Vagina (tissue), 2 donors: ENCODE measurements at regions not wholly inside any gene's neighbourhood (a gene's known extent, or its start where the extent isn't known, plus 50 kb on each side); places are given as distances from the start of the nearest gene placed in this dataset.

ENCODE experiments used
- DNase-seq, 2 donors: peaks; one replicate each; pipeline ENCODE4 v3.0.0-alpha.2; 2017; ENCODE audit errors: extremely low spot score in 2 of 2
- H3K27ac ChIP-seq: fragments of 200-600 bp; sonication (generic); one replicate; pipeline ENCODE4 v1.5.1; 2019
- H3K27me3 ChIP-seq: fragments of 200-600 bp; sonication (generic); one replicate; pipeline ENCODE4 v1.5.1; 2019
- H3K36me3 ChIP-seq, 2 donors: fragments of 200-600 bp; sonication (generic); one replicate each; pipeline ENCODE4 v1.5.1; 2017 to 2019
- H3K4me1 ChIP-seq: fragments of 200-600 bp; sonication (generic); one replicate; pipeline ENCODE4 v1.5.1; 2019
- H3K4me3 ChIP-seq, 2 donors: fragments of 200-600 bp; sonication (generic); 1 replicate in 1 of 2; 2 replicates in 1 of 2; pipeline ENCODE4 v1.5.1; 2016 to 2019
- H3K9me3 ChIP-seq: fragments of 200-600 bp; sonication (generic); one replicate; pipeline ENCODE4 v1.5.1; 2019
- POLR2A ChIP-seq, 2 donors: fragments of 450-650 bp; IDR thresholded peaks; one replicate each; pipeline ENCODE4 v1.6.1; 2017; ENCODE audit warnings: antibody characterized with exemption in 2 of 2, mild to moderate bottlenecking in 2 of 2, moderate library complexity in 2 of 2
- POLR2AphosphoS5 ChIP-seq, 2 donors: sonication (generic); formaldehyde crosslinking; IDR thresholded peaks; one replicate each; pipeline ENCODE4 v1.9.0; 2017; ENCODE audit warnings: antibody characterized with exemption in 2 of 2, mild to moderate bottlenecking in 2 of 2, low read depth in 1 of 2; ENCODE audit not compliant: insufficient read depth in 1 of 2
- intact Hi-C: fragments of 100-400 bp; cut with DNase I; formaldehyde crosslinking; loops from one replicate; pipeline ENCODE4 v1.15.1; 2023
- TF ChIP-seq, protein P1 (sequence below), 3 experiments: fragments of 450-650 bp in 2 of 3; fragments of 200-600 bp in 1 of 3; sonication (generic) in 1 of 3; IDR thresholded peaks; one replicate each; pipeline ENCODE4 v1.5.1; 2017 to 2019; ENCODE audit warnings: antibody characterized with exemption in 3 of 3, mild to moderate bottlenecking in 2 of 3, moderate library complexity in 2 of 3

DNA sequence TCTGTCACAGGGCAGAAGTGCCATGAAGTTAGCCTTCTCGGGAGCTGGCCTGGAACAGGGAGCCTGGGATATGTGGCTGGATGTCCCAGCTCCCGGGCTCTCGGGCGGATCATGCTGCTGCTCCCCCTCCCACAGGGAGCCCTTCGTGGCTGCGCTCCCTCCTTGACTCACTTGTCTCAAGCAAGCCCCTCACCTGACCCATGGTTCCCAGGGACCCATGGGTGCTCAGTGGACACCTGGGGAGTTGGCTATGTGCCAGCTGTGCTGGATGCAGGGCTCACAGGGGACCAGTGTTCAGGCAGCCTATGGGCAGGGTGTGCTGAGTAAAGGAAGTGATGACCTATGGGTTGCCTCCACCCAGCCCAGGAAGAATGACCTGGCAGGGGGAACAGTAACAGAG is 213.1 kb upstream of the SGCG start:
- TF ChIP-seq POLR2A (IDR thresholded peaks at IDR 0.05) (no peak), POLR2AphosphoS5 (IDR thresholded peaks at IDR 0.05; ENCODE audit: insufficient read depth in 1 of 2, low read depth in 1 of 2) (no peak)
- TF ChIP-seq, protein P1, sequence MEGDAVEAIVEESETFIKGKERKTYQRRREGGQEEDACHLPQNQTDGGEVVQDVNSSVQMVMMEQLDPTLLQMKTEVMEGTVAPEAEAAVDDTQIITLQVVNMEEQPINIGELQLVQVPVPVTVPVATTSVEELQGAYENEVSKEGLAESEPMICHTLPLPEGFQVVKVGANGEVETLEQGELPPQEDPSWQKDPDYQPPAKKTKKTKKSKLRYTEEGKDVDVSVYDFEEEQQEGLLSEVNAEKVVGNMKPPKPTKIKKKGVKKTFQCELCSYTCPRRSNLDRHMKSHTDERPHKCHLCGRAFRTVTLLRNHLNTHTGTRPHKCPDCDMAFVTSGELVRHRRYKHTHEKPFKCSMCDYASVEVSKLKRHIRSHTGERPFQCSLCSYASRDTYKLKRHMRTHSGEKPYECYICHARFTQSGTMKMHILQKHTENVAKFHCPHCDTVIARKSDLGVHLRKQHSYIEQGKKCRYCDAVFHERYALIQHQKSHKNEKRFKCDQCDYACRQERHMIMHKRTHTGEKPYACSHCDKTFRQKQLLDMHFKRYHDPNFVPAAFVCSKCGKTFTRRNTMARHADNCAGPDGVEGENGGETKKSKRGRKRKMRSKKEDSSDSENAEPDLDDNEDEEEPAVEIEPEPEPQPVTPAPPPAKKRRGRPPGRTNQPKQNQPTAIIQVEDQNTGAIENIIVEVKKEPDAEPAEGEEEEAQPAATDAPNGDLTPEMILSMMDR (IDR thresholded peaks at IDR 0.05): no peak
- Histone ChIP-seq H3K4me3 (no peak overlapping the region), H3K27me3 (no peaks in the 10 kb centered on the region), H3K27ac (no peak overlapping the region), H3K9me3 (no peaks in the 10 kb centered on the region), H3K4me1 (no peaks in the 10 kb centered on the region), H3K36me3 (no peaks in the 10 kb centered on the region)
- peak in 1 of 2 donors; percentile 83 for DNase-seq
- intact Hi-C loops: no loop called here

GRCh38 chr13:22979952-22980351 is 200.8 kb upstream of the SGCG start:
- Histone ChIP-seq H3K36me3 (no peaks in the 10 kb centered on the region), H3K27ac (no peak overlapping the region), H3K4me3 (no peak overlapping the region), H3K27me3 (no peaks in the 10 kb centered on the region), H3K9me3 (no peaks in the 10 kb centered on the region), H3K4me1 (no peaks in the 10 kb centered on the region)
- DNase-seq: no peak
- intact Hi-C loops: no loop called here
- TF ChIP-seq POLR2AphosphoS5 (IDR thresholded peaks at IDR 0.05; ENCODE audit: insufficient read depth in 1 of 2, low read depth in 1 of 2) (no peak), POLR2A (IDR thresholded peaks at IDR 0.05) (no peak)
- TF ChIP-seq, protein P1 (IDR thresholded peaks at IDR 0.05): no peak

GRCh38 chr13:22980936-22981335 is 199.8 kb upstream of the SGCG start:
- no peaks in the 10 kb centered on the region for H3K36me3 ChIP-seq
- H3K27me3 ChIP-seq: no peaks in the 10 kb centered on the region
- H3K4me3 ChIP-seq: no peak overlapping the region
- TF ChIP-seq POLR2A (IDR thresholded peaks at IDR 0.05) (no peak), POLR2AphosphoS5 (IDR thresholded peaks at IDR 0.05; ENCODE audit: insufficient read depth in 1 of 2, low read depth in 1 of 2) (no peak)
- TF ChIP-seq, protein P1 (IDR thresholded peaks at IDR 0.05): no peak
- H3K9me3 ChIP-seq: no peaks in the 10 kb centered on the region
- no peak for DNase-seq
- H3K27ac ChIP-seq: no peak overlapping the region
- intact Hi-C loops: no loop called here
- H3K4me1 ChIP-seq: no peaks in the 10 kb centered on the region

GRCh38 chr13:22993148-22993547 is 187.6 kb upstream of the SGCG start:
- Histone ChIP-seq H3K27me3 (no peaks in the 10 kb centered on the region), H3K9me3 (no peaks in the 10 kb centered on the region), H3K4me3 (no peak overlapping the region), H3K27ac (no peak overlapping the region), H3K36me3 (no peaks in the 10 kb centered on the region), H3K4me1 (no peaks in the 10 kb centered on the region)
- intact Hi-C loops: no loop called here
- TF ChIP-seq POLR2A (IDR thresholded peaks at IDR 0.05): no peak
- TF ChIP-seq, protein P1 (IDR thresholded peaks at IDR 0.05): no peak
- no peak for TF ChIP-seq POLR2AphosphoS5 (IDR thresholded peaks at IDR 0.05; ENCODE audit: insufficient read depth in 1 of 2, low read depth in 1 of 2)
- no peak for DNase-seq

GRCh38 chr13:23003446-23003845 is 177.3 kb upstream of the SGCG start:
- intact Hi-C loops: no loop called here
- no peaks in the 10 kb centered on the region for H3K27me3 ChIP-seq
- H3K27ac ChIP-seq: no peak overlapping the region
- no peak overlapping the region for H3K4me3 ChIP-seq
- H3K4me1 ChIP-seq: no peaks in the 10 kb centered on the region
- H3K36me3 ChIP-seq: no peaks in the 10 kb centered on the region
- TF ChIP-seq, protein P1 (IDR thresholded peaks at IDR 0.05): no peak
- no peak for TF ChIP-seq POLR2AphosphoS5 (IDR thresholded peaks at IDR 0.05; ENCODE audit: insufficient read depth in 1 of 2, low read depth in 1 of 2)
- DNase-seq: no peak
- no peaks in the 10 kb centered on the region for H3K9me3 ChIP-seq
